IPS DF 6.9 (cell line): ENCODE measurements at regions not wholly inside any gene's neighbourhood (a gene's known extent, or its start where the extent isn't known, plus 50 kb on each side); places are given as distances from the start of the nearest gene placed in this dataset.

Experiments
- DNase-seq: peaks from one replicate; pipeline ENCODE4 v3.0.0-alpha.2; 2013; ENCODE audit warnings: low read depth, low spot score
- H3K27ac ChIP-seq: one replicate; pipeline ENCODE4 v1.5.1; 2013; ENCODE audit warnings: low read length, control low read depth
- H3K27me3 ChIP-seq: 2 replicates; pipeline ENCODE4 v1.6.1; 2013; ENCODE audit warnings: mild to moderate bottlenecking, low read length; ENCODE audit not compliant: control insufficient read depth, insufficient read depth
- H3K36me3 ChIP-seq: 2 replicates; pipeline ENCODE4 v1.6.1; 2013; ENCODE audit warnings: low read length; ENCODE audit not compliant: control insufficient read depth, insufficient read depth
- H3K4me1 ChIP-seq: 2 replicates; pipeline ENCODE4 v1.6.1; 2013; ENCODE audit warnings: low read length; ENCODE audit not compliant: control insufficient read depth, insufficient read depth
- H3K4me3 ChIP-seq: 2 replicates; pipeline ENCODE4 v1.5.1; 2013; ENCODE audit warnings: mild to moderate bottlenecking, low read length
- H3K9me3 ChIP-seq: 2 replicates; pipeline ENCODE4 v1.6.1; 2013; ENCODE audit warnings: low read length, inconsistent platforms; ENCODE audit not compliant: control insufficient read depth, insufficient read depth
- WGBS: extraction: QIAGEN DNeasy Blood & Tissue Kit; methylation state at CpG from one replicate; pipeline ENCODE4 v1.1.7; 2013; ENCODE audit warnings: mixed read lengths, missing lambda C conversion rate; ENCODE audit not compliant: insufficient read length, insufficient coverage; 5-methylcytosine and 5-hydroxymethylcytosine counted together

GRCh38 chr9:129471201-129472019 lies 149.5 kb downstream of the C9orf50 start:
- no CpG with 5 or more reads among the region's 5 CpGs for WGBS
- Histone ChIP-seq H3K27ac (no peak overlapping the region), H3K36me3 (no peaks in the 10 kb centered on the region), H3K27me3 (no peaks in the 10 kb centered on the region), H3K4me1 (peaks cover 7% of the 10 kb centered on the region), H3K4me3 (no peak overlapping the region), H3K9me3 (no peaks in the 10 kb centered on the region)
- DNase-seq = no peak

DNA sequence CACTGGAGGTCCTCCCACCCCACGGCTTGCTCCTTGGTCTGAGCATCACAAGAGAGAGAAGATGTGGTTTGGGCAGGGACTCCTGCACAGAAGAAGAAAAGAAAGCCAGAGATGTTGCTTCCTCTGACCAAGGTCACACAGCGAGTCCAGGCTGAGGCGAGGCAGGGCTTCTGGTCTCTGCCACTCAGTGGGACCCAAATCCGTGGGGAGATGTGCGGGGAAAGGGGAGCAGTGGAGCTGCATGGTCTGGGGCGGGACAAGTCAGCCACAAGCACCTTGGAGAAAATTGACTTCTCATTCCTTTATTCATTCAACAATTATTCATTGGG lies 150.9 kb downstream of the C9orf50 start:
- H3K27ac ChIP-seq = no peak overlapping the region
- peaks cover 7% of the 10 kb centered on the region for H3K4me1 ChIP-seq

GRCh38 chr9:129469188-129469987 lies 151.5 kb downstream of the C9orf50 start:
- H3K4me3 ChIP-seq = no peak overlapping the region
- no peaks in the 10 kb centered on the region for H3K9me3 ChIP-seq
- WGBS = no CpG with 5 or more reads among the region's 20 CpGs
- H3K4me1 ChIP-seq = peaks cover 7% of the 10 kb centered on the region
- no peaks in the 10 kb centered on the region for H3K36me3 ChIP-seq
- H3K27ac ChIP-seq = no peak overlapping the region
- no peaks in the 10 kb centered on the region for H3K27me3 ChIP-seq
- DNase-seq = no peak

More for the DNA sequence above, 150.9 kb downstream of the C9orf50 start:
- Histone ChIP-seq H3K36me3 (no peaks in the 10 kb centered on the region), H3K4me3 (no peak overlapping the region), H3K27me3 (no peaks in the 10 kb centered on the region), H3K9me3 (no peaks in the 10 kb centered on the region)
- WGBS = no CpG with 5 or more reads among the region's 6 CpGs
- DNase-seq = no peak

DNA sequence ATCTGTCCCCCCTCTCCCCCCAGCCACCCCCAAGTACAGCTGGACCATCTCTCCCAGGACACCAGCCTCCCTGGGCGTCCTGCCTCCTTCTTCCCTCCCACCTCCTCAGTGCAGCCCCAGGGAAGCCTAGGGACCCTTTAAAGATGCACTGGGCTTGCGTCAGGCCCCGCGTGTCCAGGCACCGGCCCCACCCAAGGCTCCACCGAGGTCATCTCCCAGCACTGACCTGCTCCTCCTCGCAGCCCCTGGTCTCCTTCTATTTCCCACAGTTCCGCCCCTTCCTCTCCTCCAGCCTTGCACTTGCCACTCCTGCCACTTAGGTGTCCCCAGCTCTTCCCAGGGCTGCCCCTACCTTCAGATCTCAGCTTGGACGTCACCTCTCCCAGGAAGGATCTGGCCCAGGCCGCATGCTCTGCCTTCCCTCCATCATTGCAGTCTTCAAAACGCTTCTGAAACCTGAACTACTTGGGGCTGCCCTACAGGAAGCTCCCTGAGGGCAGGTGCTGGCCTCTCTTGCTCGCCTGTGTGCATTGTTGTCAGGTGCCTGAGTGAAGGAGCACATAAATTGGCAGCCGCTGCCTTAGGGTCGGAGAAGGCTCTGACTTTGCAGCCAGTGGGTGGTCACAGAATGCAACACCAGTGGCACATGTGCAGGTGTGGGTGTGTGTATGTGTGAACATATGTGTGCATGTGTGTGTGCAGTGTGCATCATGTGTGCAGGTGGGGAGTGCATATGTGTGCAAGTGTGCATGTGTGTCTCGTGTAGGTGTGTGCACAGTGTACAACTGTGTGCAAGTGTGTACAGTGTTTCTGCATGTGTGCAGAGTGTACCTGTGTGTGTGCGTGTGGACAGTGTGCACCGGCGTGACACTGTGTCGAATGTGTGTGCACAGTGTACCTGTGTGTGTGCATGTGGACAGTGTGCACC lies 152.9 kb downstream of the C9orf50 start:
- Histone ChIP-seq H3K4me1 (peaks cover 7% of the 10 kb centered on the region), H3K4me3 (no peak overlapping the region), H3K27ac (no peak overlapping the region), H3K9me3 (no peaks in the 10 kb centered on the region), H3K36me3 (no peaks in the 10 kb centered on the region), H3K27me3 (no peaks in the 10 kb centered on the region)
- WGBS = no CpG with 5 or more reads among the region's 19 CpGs
- no peak for DNase-seq

GRCh38 chr9:129467004-129467588 lies 153.8 kb downstream of the C9orf50 start:
- no peak overlapping the region for H3K27ac ChIP-seq
- H3K9me3 ChIP-seq = no peaks in the 10 kb centered on the region
- no peaks in the 10 kb centered on the region for H3K36me3 ChIP-seq
- no peak overlapping the region for H3K4me3 ChIP-seq
- H3K4me1 ChIP-seq = peaks cover 7% of the 10 kb centered on the region
- no CpG with 5 or more reads among the region's 10 CpGs for WGBS
- DNase-seq = no peak
- H3K27me3 ChIP-seq = no peaks in the 10 kb centered on the region

- Histone ChIP-seq H3K27ac (no peak overlapping the region), H3K27me3 (no peaks in the 10 kb centered on the region), H3K9me3 (no peaks in the 10 kb centered on the region), H3K4me3 (no peak overlapping the region), H3K36me3 (no peaks in the 10 kb centered on the region), H3K4me1 (peaks cover 8% of the 10 kb centered on the region)
- no peak for DNase-seq
- no CpG with 5 or more reads among the region's 14 CpGs for WGBS
These were observed 154.9 kb downstream of the C9orf50 start for GRCh38 chr9:129465834-129466535.

DNA sequence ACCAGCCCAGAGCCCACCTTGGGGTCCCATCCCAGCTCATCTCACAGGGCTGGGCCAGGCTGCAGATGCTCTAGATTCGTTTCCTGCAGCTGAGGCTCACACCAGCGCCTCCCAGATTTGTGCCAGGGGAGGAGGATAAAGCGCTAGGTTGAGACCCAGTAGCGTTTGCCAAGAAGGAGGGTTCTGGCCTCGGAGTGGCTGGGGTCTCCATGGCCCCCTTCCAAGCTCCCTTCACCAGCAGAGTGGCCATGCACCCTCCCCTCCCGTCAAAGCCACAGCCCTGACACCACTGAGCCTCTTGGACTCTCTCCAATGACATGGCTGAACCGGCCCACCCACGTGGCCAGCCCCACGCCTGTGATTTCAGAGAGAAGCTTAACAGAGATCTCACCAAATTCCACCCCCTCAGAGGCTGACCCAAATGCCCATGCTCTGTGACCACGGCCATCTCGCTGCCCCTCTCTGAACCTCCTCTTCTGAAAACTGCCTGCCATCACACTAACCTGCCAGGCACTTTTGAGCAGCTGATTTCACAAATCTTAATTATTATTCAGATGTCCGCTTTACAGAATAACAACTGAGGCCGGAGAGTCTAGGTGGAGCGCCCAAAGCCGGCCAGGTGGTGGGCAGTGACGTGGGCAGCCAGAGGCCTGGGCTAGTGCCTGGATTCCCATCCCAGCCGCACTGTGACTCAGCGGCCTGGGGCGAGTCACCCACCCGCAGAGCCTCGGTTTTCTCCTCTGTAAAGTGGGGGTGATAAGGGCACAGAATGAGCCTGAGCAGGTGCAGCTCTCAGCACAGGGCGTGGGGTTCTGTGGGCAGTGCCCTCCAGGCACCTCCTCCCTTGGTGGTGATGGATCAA lies 155.7 kb downstream of the C9orf50 start:
- H3K27ac ChIP-seq = no peak overlapping the region
- no peak for DNase-seq

GRCh38 chr9:129463994-129464393 lies 156.9 kb downstream of the C9orf50 start:
- Histone ChIP-seq H3K36me3 (no peaks in the 10 kb centered on the region), H3K27ac (no peak overlapping the region), H3K27me3 (no peaks in the 10 kb centered on the region), H3K4me1 (peaks cover 4% of the 10 kb centered on the region), H3K4me3 (no peak overlapping the region), H3K9me3 (no peaks in the 10 kb centered on the region)
- DNase-seq = no peak
- WGBS = no CpG with 5 or more reads among the region's 5 CpGs

More for the DNA sequence above, 155.7 kb downstream of the C9orf50 start:
- no peaks in the 10 kb centered on the region for H3K9me3 ChIP-seq
- no CpG with 5 or more reads among the region's 22 CpGs for WGBS
- H3K4me1 ChIP-seq = peaks cover 8% of the 10 kb centered on the region
- H3K27me3 ChIP-seq = no peaks in the 10 kb centered on the region
- H3K4me3 ChIP-seq = no peak overlapping the region
- no peaks in the 10 kb centered on the region for H3K36me3 ChIP-seq

DNA sequence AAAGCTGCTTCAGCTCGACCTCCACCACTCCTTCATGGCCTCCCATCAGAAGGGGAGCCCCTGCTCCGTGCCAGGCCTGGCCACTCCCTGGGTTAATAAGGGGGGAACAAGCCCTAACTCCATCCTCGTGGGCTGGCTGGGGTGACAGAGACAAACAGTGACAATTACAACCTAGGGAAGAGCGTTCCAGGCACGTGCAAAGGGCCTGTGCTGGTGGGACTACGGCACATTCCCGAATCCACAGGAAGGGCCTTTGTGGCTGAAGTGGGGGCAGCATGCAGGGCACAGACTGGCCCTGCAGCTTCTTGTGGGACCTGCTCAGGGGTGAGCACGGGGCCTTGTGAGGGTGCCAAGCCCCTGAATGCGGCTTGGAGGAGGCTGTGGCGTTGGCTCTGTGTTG lies 157.4 kb downstream of the C9orf50 start:
- peaks cover 7% of the 10 kb centered on the region for H3K4me1 ChIP-seq
- no peaks in the 10 kb centered on the region for H3K27me3 ChIP-seq
- no peaks in the 10 kb centered on the region for H3K9me3 ChIP-seq
- DNase-seq = no peak
- no peaks in the 10 kb centered on the region for H3K36me3 ChIP-seq
- H3K4me3 ChIP-seq = no peak overlapping the region
- WGBS = no CpG with 5 or more reads among the region's 10 CpGs
- H3K27ac ChIP-seq = no peak overlapping the region
